ENCODE measurements at regions not wholly inside any gene's neighbourhood (a gene's known extent, or its start where the extent isn't known, plus 50 kb on each side); places are given as distances from the start of the nearest gene placed in this dataset.

GRCh38 chr14:34300882-34301734 is 160.9 kb downstream of the SPTSSA start (continued):
- TF ChIP-seq ZNF609 (CRISPR knock-in tag; IDR thresholded peaks at IDR 0.05; ENCODE audit: borderline replicate concordance) (no peak), ZNF878 (CRISPR knock-in tag; IDR thresholded peaks at IDR 0.05) (0 out of 2 replicates have a peak, but pooled peaks have one; percentile 25), ZBTB42 (CRISPR knock-in tag; IDR thresholded peaks at IDR 0.05) (no peak), ZBTB44 (CRISPR knock-in tag; IDR thresholded peaks at IDR 0.05) (no peak), SMC3 (IDR thresholded peaks at IDR 0.05; ENCODE audit: low read length) (peak; percentile 55), STAG1 (CRISPR knock-in tag; IDR thresholded peaks at IDR 0.05) (peak; percentile 84), ZBTB39 (CRISPR knock-in tag; IDR thresholded peaks at IDR 0.05) (no peak), SP140L (CRISPR knock-in tag; IDR thresholded peaks at IDR 0.05; ENCODE audit: borderline replicate concordance) (no peak), ERF (CRISPR knock-in tag; IDR thresholded peaks at IDR 0.05) (no peak), TRIM24 (CRISPR knock-in tag; IDR thresholded peaks at IDR 0.05) (no peak), PTBP1 (IDR thresholded peaks at IDR 0.05; ENCODE audit: low read depth, low read length, poor library complexity, severe bottlenecking) (no peak)

Measured in HepG2 (cell line).